ENCODE measurements at regions not wholly inside any gene's neighbourhood (a gene's known extent, or its start where the extent isn't known, plus 50 kb on each side); places are given as distances from the start of the nearest gene placed in this dataset.

GRCh38 chr7:109460296-109460695 lies 890.6 kb downstream of the DNAJB9 start:
- no peak for FAIRE-seq
- TF ChIP-seq CEBPZ (IDR thresholded peaks at IDR 0.05; ENCODE audit: low read length): no peak
- peak; percentile 52; the same call in 1 of the 2 replicates for TF ChIP-seq MAFF (IDR thresholded peaks at IDR 0.05; ENCODE audit: low read depth, low read length)
- no peak for TF ChIP-seq HOXA7 (CRISPR knock-in tag; IDR thresholded peaks at IDR 0.05)
- no peak for TF ChIP-seq DMTF1 (CRISPR knock-in tag; IDR thresholded peaks at IDR 0.05)
- TF ChIP-seq ZFY (CRISPR knock-in tag; IDR thresholded peaks at IDR 0.05): no peak
- TF ChIP-seq GZF1 (CRISPR knock-in tag; IDR thresholded peaks at IDR 0.05): no peak
- no peak for TF ChIP-seq ONECUT2 (CRISPR knock-in tag; IDR thresholded peaks at IDR 0.05)
- TF ChIP-seq EHMT2 (IDR thresholded peaks at IDR 0.05; ENCODE audit: borderline replicate concordance, low read depth, low read length): no peak
- TF ChIP-seq MAFK (conservative IDR thresholded peaks at IDR 0.05 in 1 of 2, IDR thresholded peaks at IDR 0.05 in 1 of 2; ENCODE audit: low read length in 2 of 2): peak; percentile 50 to 80
- no peak for TF ChIP-seq MEIS1 (CRISPR knock-in tag; IDR thresholded peaks at IDR 0.05; ENCODE audit: borderline replicate concordance)
- TF ChIP-seq ZNF282 (IDR thresholded peaks at IDR 0.05; ENCODE audit: partially characterized antibody): no peak
- no peak for TF ChIP-seq ZNF546 (CRISPR knock-in tag; conservative IDR thresholded peaks at IDR 0.05)
- ATAC-seq: no peak
- Histone ChIP-seq H3K9me3 (ENCODE audit: low read length) (no peaks in the 10 kb centered on the region), H3K4me1 (ENCODE audit: insufficient read depth, low read length) (no peaks in the 10 kb centered on the region), H3K79me2 (ENCODE audit: insufficient read depth, low read length) (no peaks in the 10 kb centered on the region), H3K9ac (ENCODE audit: insufficient read depth, low read depth, low read length) (no peak overlapping the region), H4K20me1 (ENCODE audit: insufficient read depth, low read length) (no peaks in the 10 kb centered on the region), H3K4me3 (replicated peaks in 1 of 3; ENCODE audit: insufficient read depth in 1 of 3, low read depth in 2 of 3, low read length in 3 of 3) (no peak overlapping the region), H3K4me2 (ENCODE audit: low read depth, low read length) (no peak overlapping the region), H3K27me3 (ENCODE audit: control insufficient read depth in 1 of 2, insufficient read depth in 2 of 2, low read length in 2 of 2) (no peaks in the 10 kb centered on the region), H2AFZ (ENCODE audit: low read length) (no peak overlapping the region), H3K27ac (ENCODE audit: extremely low read length, insufficient read depth, low read length) (no peak overlapping the region), H3K36me3 (replicated peaks in 1 of 2; ENCODE audit: control insufficient read depth in 1 of 2, insufficient read depth in 2 of 2, low read length in 2 of 2) (no peaks in the 10 kb centered on the region)
- intact Hi-C loops (cut with micrococcal nuclease; ENCODE audit: unreplicated experiment): no loop called here
- no peak for DNase-seq (ENCODE audit: low spot score)
- in situ Hi-C loops (cut with HindIII; ENCODE audit: extremely low pct_ligation_motif_present, low pct_unique_long_range_greater_than_20kb): no loop called here
- ChIA-PET POLR2A (no interaction called here), CTCF (ENCODE audit: low intra/inter-chr PET ratio, low total read pairs) (no interaction called here)
- no TSS peak for BruUV-seq (replicated peaks)
- WGBS (ENCODE audit: low lambda C conversion rate): 22% methylated on average over 2 of the region's 2 CpGs
